HG03342 (cell line): ENCODE measurements at regions not wholly inside any gene's neighbourhood (a gene's known extent, or its start where the extent isn't known, plus 50 kb on each side); places are given as distances from the start of the nearest gene placed in this dataset.

Source experiments
- ATAC-seq: cut with Tn5 transposase; IDR thresholded peaks from one replicate; pipeline ENCODE4 v1.9.1; 2021; ENCODE audit warnings: mild to moderate bottlenecking, moderate library complexity; ENCODE audit not compliant: unreplicated experiment

- ATAC-seq: no peak
These were observed 1530.6 kb downstream of the PLA2G4A start for GRCh38 chr1:188359315-188359714.

- no peak for ATAC-seq
These were observed 1535.2 kb downstream of the PLA2G4A start for GRCh38 chr1:188363943-188364342.

- no peak for ATAC-seq
These were observed 1536.2 kb downstream of the PLA2G4A start for GRCh38 chr1:188364927-188365449.

- ATAC-seq: no peak
These were observed 1537.1 kb downstream of the PLA2G4A start for GRCh38 chr1:188365874-188366273.

- no peak for ATAC-seq
These were observed 1538.9 kb downstream of the PLA2G4A start for GRCh38 chr1:188367661-188368060.

GRCh38 chr1:188371295-188371806 lies 1542.6 kb downstream of the PLA2G4A start:
- no peak for ATAC-seq

- no peak for ATAC-seq
These were observed 1544.1 kb downstream of the PLA2G4A start for GRCh38 chr1:188372821-188373220.

- no peak for ATAC-seq
These were observed 1554.1 kb downstream of the PLA2G4A start for GRCh38 chr1:188382851-188383250.

- ATAC-seq: no peak
These were observed 1557.4 kb downstream of the PLA2G4A start for GRCh38 chr1:188386161-188386560.

- ATAC-seq: no peak
These were observed 1557.9 kb downstream of the PLA2G4A start for GRCh38 chr1:188386666-188387065.

- ATAC-seq: no peak
These were observed 1565.9 kb downstream of the PLA2G4A start for GRCh38 chr1:188394677-188395076.

- ATAC-seq: no peak
These were observed 1568.8 kb downstream of the PLA2G4A start for GRCh38 chr1:188397521-188397920.

- ATAC-seq: no peak
These were observed 1574.2 kb downstream of the PLA2G4A start for GRCh38 chr1:188402986-188403385.

- no peak for ATAC-seq
These were observed 1577.9 kb downstream of the PLA2G4A start for GRCh38 chr1:188406636-188407035.

GRCh38 chr1:188420177-188420576 lies 1591.4 kb downstream of the PLA2G4A start:
- no peak for ATAC-seq

GRCh38 chr1:188423073-188423472 lies 1594.3 kb downstream of the PLA2G4A start:
- no peak for ATAC-seq

GRCh38 chr1:188424176-188424575 lies 1595.4 kb downstream of the PLA2G4A start:
- no peak for ATAC-seq

GRCh38 chr1:188425687-188426086 lies 1596.9 kb downstream of the PLA2G4A start:
- ATAC-seq: no peak

- no peak for ATAC-seq
These were observed 1597.8 kb downstream of the PLA2G4A start for GRCh38 chr1:188426561-188426960.

- ATAC-seq: no peak
These were observed 1598.9 kb downstream of the PLA2G4A start for GRCh38 chr1:188427642-188428041.

GRCh38 chr1:188429386-188429785 lies 1600.6 kb downstream of the PLA2G4A start:
- ATAC-seq: no peak

GRCh38 chr1:188432427-188432826 lies 1603.7 kb downstream of the PLA2G4A start:
- no peak for ATAC-seq

GRCh38 chr1:188433425-188433824 lies 1604.7 kb downstream of the PLA2G4A start:
- no peak for ATAC-seq
